NCI-H526 (cell line): ENCODE measurements at regions not wholly inside any gene's neighbourhood (a gene's known extent, or its start where the extent isn't known, plus 50 kb on each side); places are given as distances from the start of the nearest gene placed in this dataset.

Source experiments
- DNase-seq, 2 experiments: peaks; one replicate each; lab custom pipeline; 2025; lab: John Stamatoyannopoulos, UW

GRCh38 chr11:36726420-36726819 lies 128.4 kb upstream of the RAG2 start:
- no peak for DNase-seq

- DNase-seq, result no peak
Observed at GRCh38 chr11:36724742-36725385, 126.8 kb upstream of the RAG2 start.

DNA sequence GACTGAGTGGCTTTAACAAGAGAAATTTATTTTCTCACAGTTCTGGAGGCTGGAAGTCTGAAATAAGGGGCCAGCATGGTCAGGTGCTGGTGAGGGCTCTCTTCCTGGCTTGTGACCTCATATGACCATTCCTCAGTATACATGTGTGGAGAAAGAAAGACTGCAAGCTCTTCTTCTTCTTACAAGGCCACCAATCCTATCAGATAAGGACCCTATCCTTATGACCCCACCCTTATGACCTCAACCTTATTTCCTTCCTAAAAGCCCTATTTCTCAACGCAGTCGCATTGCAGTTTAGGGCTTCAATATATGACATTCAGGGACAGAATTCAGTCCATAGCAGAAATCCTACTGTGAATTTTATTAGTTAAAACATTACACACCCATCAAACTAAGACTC lies 124.4 kb upstream of the RAG2 start:
- no peak for DNase-seq

DNA sequence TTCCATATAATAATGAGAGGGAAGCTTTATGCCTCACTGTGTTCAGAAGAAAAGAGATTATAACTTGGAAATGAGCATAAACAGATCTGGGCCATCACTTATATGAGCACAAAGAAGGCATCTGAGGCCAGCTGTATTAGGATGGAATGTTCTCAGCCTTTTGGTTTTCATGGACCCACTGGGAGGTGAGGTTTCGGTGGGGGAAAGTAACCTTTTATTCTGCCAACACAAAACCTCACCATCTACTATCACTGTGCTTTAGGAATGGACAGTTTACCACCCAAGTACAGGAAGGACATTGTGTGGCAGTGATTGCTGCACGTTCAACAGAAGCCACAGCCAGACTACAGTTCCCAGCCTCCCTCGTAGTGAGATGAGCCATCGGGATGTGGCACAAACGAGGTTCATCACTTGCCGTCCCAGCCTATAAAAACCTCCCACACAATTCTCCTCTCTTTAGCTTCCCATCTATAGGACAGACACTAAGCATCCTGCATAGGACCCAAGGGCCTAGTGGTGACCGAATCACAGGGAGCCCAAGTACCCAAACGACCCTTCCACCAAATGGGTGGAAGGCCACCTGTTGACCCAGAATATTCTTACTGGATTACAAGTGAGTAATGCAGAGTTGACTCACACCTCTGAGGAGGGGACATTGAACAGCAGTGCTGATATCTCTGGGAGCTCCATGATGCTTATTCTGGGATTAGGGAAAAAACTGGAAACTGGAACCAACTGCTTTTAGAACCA lies 121.5 kb upstream of the RAG2 start:
- no peak for DNase-seq

GRCh38 chr11:36718451-36718850 lies 120.4 kb upstream of the RAG2 start:
- DNase-seq, result no peak

GRCh38 chr11:36713715-36714114 lies 115.7 kb upstream of the RAG2 start:
- DNase-seq, result no peak

- peak in 1 of 2 experiments; percentile 6 for DNase-seq
Observed at GRCh38 chr11:36711104-36711825, 113.2 kb upstream of the RAG2 start.
